Duodenal mucosa (tissue), 2 donors: ENCODE measurements at regions not wholly inside any gene's neighbourhood (a gene's known extent, or its start where the extent isn't known, plus 50 kb on each side); places are given as distances from the start of the nearest gene placed in this dataset.

Experiments used
- H3K27ac ChIP-seq: one replicate; pipeline ENCODE4 v1.7.0; 2013; ENCODE audit warnings: low read depth, low read length
- H3K27me3 ChIP-seq, 2 donors: one replicate each; pipeline ENCODE4 v1.7.0; 2013; ENCODE audit warnings: low read length in 2 of 2, control low read depth in 1 of 2; ENCODE audit not compliant: insufficient read depth in 2 of 2, control insufficient read depth in 1 of 2
- H3K36me3 ChIP-seq, 2 donors: one replicate each; pipeline ENCODE4 v1.7.0; 2013; ENCODE audit warnings: low read length in 2 of 2, control low read depth in 1 of 2; ENCODE audit not compliant: insufficient read depth in 2 of 2, control insufficient read depth in 1 of 2
- H3K4me1 ChIP-seq, 2 donors: one replicate each; pipeline ENCODE4 v1.7.0; 2013; ENCODE audit warnings: low read length in 2 of 2, control low read depth in 1 of 2; ENCODE audit not compliant: insufficient read depth in 2 of 2, control insufficient read depth in 1 of 2
- H3K4me3 ChIP-seq, 2 donors: one replicate each; pipeline ENCODE4 v1.7.0; 2013; ENCODE audit warnings: low read length in 2 of 2, low read depth in 1 of 2
- H3K9ac ChIP-seq, 2 donors: one replicate each; pipeline ENCODE4 v1.7.0; 2013; ENCODE audit warnings: low read length in 2 of 2, low read depth in 1 of 2
- H3K9me3 ChIP-seq, 2 donors: one replicate each; pipeline ENCODE4 v1.7.0; 2013; ENCODE audit warnings: low read length in 2 of 2, control low read depth in 1 of 2; ENCODE audit not compliant: control insufficient read depth in 1 of 2

DNA sequence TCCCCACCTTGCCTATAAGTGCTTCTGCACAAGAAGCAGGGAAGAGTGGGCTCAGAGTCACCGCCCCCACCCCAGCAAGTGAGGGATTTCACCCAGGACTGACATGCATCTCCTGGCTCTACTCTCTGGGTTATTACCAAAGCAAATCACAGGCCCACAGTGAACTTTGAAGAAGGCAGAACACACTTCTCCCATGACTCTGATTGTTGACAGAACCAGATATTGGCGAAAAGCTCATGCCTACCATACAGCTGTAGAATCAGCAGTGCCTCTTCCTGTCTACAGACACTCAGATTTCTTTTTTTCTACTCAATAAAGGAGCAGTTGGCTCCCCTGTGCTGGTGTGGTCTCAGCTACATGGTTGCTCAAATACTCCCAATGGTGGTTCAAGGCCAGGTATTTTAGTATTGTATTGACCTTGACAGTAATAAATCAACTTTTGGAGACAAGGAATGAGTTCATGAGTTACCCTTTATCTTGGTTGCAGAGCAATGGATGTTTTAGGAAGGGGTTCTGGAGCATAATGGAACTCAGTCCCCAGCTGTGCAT is 512.9 kb upstream of the ID2 start:
- H3K4me1 ChIP-seq: no peaks in the 10 kb centered on the region
- no peak overlapping the region for H3K27ac ChIP-seq
- no peaks in the 10 kb centered on the region for H3K27me3 ChIP-seq
- no peaks in the 10 kb centered on the region for H3K36me3 ChIP-seq
- no peaks in the 10 kb centered on the region for H3K9me3 ChIP-seq
- no peak overlapping the region for H3K4me3 ChIP-seq
- H3K9ac ChIP-seq: no peak overlapping the region

- no peak overlapping the region for H3K27ac ChIP-seq
- no peaks in the 10 kb centered on the region for H3K4me1 ChIP-seq
- no peaks in the 10 kb centered on the region for H3K27me3 ChIP-seq
- H3K4me3 ChIP-seq: no peak overlapping the region
- H3K9ac ChIP-seq: no peak overlapping the region
- H3K36me3 ChIP-seq: no peaks in the 10 kb centered on the region
- H3K9me3 ChIP-seq: no peaks in the 10 kb centered on the region
Measured at GRCh38 chr2:8169443-8169842, 512.4 kb upstream of the ID2 start.

DNA sequence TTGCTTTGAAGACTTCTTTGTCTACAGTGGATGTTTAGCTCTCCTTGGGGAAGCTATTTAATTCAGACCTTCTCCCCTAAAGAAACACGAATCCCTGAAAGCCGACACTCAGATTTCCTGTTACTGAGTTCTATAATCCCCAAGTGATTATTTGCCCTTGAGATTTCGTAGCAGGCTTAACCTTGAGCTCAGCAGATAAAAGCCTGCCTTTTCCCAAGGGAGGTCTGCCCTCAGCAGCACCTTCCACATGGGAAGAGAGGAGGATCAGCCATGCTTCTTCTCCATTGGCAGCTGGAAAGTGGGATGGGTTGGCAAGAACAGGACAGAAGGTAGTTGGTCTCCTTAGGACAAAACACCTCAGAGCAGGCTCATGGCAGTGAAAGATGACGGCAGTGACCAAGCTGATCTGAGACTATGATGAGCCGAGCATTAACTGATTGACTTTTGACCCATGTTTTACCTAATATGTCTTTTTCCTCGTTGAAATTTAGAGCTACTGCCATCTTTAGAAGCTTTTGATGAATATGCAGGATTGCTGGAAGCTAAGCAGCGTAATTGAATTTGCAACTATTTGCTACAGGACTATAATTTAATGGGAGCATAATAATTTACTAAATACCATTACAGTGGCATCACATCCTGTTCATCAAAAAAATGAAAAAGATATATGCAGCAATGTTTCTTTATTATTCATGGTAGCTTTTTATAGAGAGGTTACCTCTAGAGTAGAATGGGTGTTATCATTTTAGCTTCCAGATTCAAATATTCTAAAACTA is 511.1 kb upstream of the ID2 start:
- Histone ChIP-seq H3K4me3 (no peak overlapping the region), H3K27ac (no peak overlapping the region), H3K36me3 (no peaks in the 10 kb centered on the region), H3K9ac (no peak overlapping the region), H3K9me3 (no peaks in the 10 kb centered on the region), H3K27me3 (no peaks in the 10 kb centered on the region), H3K4me1 (no peaks in the 10 kb centered on the region)

- H3K27me3 ChIP-seq: no peaks in the 10 kb centered on the region
- H3K27ac ChIP-seq: no peak overlapping the region
- H3K4me1 ChIP-seq: no peaks in the 10 kb centered on the region
- no peaks in the 10 kb centered on the region for H3K9me3 ChIP-seq
- no peak overlapping the region for H3K4me3 ChIP-seq
- H3K36me3 ChIP-seq: no peaks in the 10 kb centered on the region
- no peak overlapping the region for H3K9ac ChIP-seq
Measured at GRCh38 chr2:8171608-8172007, 510.2 kb upstream of the ID2 start.

DNA sequence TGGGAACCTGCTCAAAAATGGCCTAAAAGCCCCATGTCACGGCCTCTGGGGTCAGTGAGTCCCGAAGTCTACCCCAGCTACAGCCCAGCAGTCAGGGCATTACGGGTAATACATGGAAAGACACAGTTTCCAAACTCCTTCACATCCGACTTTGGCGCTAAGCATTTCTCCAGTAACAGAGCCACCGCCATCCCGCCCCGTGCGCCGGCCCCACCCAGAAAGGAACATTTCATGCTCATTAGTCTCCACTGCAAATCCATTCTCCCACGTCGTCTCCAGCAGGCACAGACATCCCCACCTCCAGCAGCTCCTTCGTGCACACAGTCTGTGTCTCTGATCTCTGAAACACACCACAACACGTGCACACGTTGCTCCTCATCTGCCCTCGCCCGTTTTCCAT is 509.2 kb upstream of the ID2 start:
- Histone ChIP-seq H3K9ac (no peak overlapping the region), H3K27ac (no peak overlapping the region), H3K36me3 (no peaks in the 10 kb centered on the region), H3K4me3 (no peak overlapping the region), H3K27me3 (no peaks in the 10 kb centered on the region), H3K4me1 (no peaks in the 10 kb centered on the region), H3K9me3 (no peaks in the 10 kb centered on the region)

GRCh38 chr2:8174641-8175257 is 507.1 kb upstream of the ID2 start:
- Histone ChIP-seq H3K4me1 (no peaks in the 10 kb centered on the region), H3K9me3 (no peaks in the 10 kb centered on the region), H3K27me3 (no peaks in the 10 kb centered on the region), H3K27ac (no peak overlapping the region), H3K4me3 (no peak overlapping the region), H3K36me3 (no peaks in the 10 kb centered on the region), H3K9ac (no peak overlapping the region)

DNA sequence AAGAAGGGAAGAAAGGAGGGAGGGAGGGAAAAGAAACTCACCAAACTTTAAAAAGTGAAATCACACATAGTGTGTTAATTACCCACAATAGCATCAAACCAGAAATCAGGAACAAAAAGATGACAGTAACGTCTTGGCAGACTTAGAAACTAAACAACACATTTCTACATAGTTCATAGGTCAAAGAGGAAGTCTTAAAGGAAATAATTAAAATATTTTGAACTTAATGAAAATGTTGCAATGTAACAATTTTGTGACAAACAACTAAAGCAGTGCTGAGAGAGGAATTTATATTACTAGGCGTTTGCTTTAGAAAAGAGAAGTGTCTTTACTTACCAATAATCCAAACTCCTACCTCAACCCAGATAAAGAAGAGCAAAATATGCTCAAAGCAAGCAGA is 505.0 kb upstream of the ID2 start:
- Histone ChIP-seq H3K9ac (no peak overlapping the region), H3K27me3 (no peaks in the 10 kb centered on the region), H3K36me3 (no peaks in the 10 kb centered on the region), H3K4me3 (no peak overlapping the region), H3K9me3 (no peaks in the 10 kb centered on the region), H3K27ac (no peak overlapping the region), H3K4me1 (no peaks in the 10 kb centered on the region)

- Histone ChIP-seq H3K9me3 (no peaks in the 10 kb centered on the region), H3K27me3 (no peaks in the 10 kb centered on the region)
Measured at GRCh38 chr2:8177566-8177965, 504.3 kb upstream of the ID2 start.

GRCh38 chr2:8178911-8179310 is 502.9 kb upstream of the ID2 start:
- H3K4me3 ChIP-seq: no peak overlapping the region

More at GRCh38 chr2:8177566-8177965, 504.3 kb upstream of the ID2 start:
- Histone ChIP-seq H3K36me3 (no peaks in the 10 kb centered on the region), H3K4me1 (no peaks in the 10 kb centered on the region), H3K4me3 (no peak overlapping the region), H3K9ac (no peak overlapping the region), H3K27ac (no peak overlapping the region)

DNA sequence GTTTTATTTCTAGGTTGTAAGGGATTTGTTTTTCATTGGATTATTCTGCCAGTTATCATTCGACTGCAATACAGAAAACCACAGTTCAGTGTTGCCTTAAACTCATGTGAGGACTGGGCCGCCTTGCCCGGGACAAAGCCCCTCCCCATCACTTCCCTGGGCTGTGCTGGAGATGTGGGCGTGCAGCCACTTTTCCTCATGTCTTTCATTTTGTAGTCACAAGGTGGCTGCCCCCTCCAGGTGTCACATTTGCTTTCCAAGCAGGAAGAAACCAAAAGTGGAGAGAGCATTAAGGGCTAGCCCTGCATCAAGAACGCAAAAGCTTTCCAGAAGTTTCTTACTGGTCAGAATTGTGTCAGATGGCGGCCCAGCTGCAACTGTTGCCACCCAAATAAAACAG is 492.5 kb upstream of the ID2 start:
- Histone ChIP-seq H3K4me3 (no peak overlapping the region), H3K9me3 (no peaks in the 10 kb centered on the region), H3K27me3 (no peaks in the 10 kb centered on the region), H3K27ac (no peak overlapping the region), H3K4me1 (peaks cover 11 to 14% of the 10 kb centered on the region in 2 donors), H3K9ac (no peak overlapping the region), H3K36me3 (no peaks in the 10 kb centered on the region)

More at GRCh38 chr2:8178911-8179310, 502.9 kb upstream of the ID2 start:
- H3K27me3 ChIP-seq: no peaks in the 10 kb centered on the region
- H3K9ac ChIP-seq: no peak overlapping the region
- no peak overlapping the region for H3K27ac ChIP-seq
- no peaks in the 10 kb centered on the region for H3K9me3 ChIP-seq
- H3K4me1 ChIP-seq: no peaks in the 10 kb centered on the region
- H3K36me3 ChIP-seq: no peaks in the 10 kb centered on the region
